ENCODE measurements at regions not wholly inside any gene's neighbourhood (a gene's known extent, or its start where the extent isn't known, plus 50 kb on each side); places are given as distances from the start of the nearest gene placed in this dataset.
A peak's percentile ranks its signal among the peaks of the same experiment; 100 is the strongest.

GRCh38 chr15:47405365-47406162 lies 311.7 kb upstream of the SEMA6D start:
- no peak for TF ChIP-seq CTCF (IDR thresholded peaks at IDR 0.05; ENCODE audit: low read depth, low read length)
- no peak for DNase-seq (ENCODE audit: low read depth in 1 of 2, low spot score in 1 of 2)
- Histone ChIP-seq H3K4me1 (ENCODE audit: low read depth) (peaks cover 40% of the 10 kb centered on the region), H3K27ac (peak overlapping the region; percentile 21), H3K27me3 (no peaks in the 10 kb centered on the region), H3K4me3 (no peak overlapping the region), H3K9me3 (ENCODE audit: low read depth) (no peaks in the 10 kb centered on the region), H3K36me3 (no peaks in the 10 kb centered on the region)

GRCh38 chr15:47407692-47408091 lies 309.6 kb upstream of the SEMA6D start:
- Histone ChIP-seq H3K27me3 (no peaks in the 10 kb centered on the region), H3K4me3 (no peak overlapping the region), H3K36me3 (no peaks in the 10 kb centered on the region), H3K27ac (no peak overlapping the region), H3K9me3 (ENCODE audit: low read depth) (no peaks in the 10 kb centered on the region), H3K4me1 (ENCODE audit: low read depth) (peaks cover 50% of the 10 kb centered on the region)
- no peak for DNase-seq (ENCODE audit: low read depth in 1 of 2, low spot score in 1 of 2)
- TF ChIP-seq CTCF (IDR thresholded peaks at IDR 0.05; ENCODE audit: low read depth, low read length), result no peak

- no peak for TF ChIP-seq CTCF (IDR thresholded peaks at IDR 0.05; ENCODE audit: low read depth, low read length)
- peak in 1 of 2 donors; percentile 62 for DNase-seq (ENCODE audit: low read depth in 1 of 2, low spot score in 1 of 2)
- Histone ChIP-seq H3K27ac (no peak overlapping the region), H3K4me1 (ENCODE audit: low read depth) (peaks cover 53% of the 10 kb centered on the region), H3K9me3 (ENCODE audit: low read depth) (no peaks in the 10 kb centered on the region), H3K27me3 (no peaks in the 10 kb centered on the region), H3K36me3 (no peaks in the 10 kb centered on the region), H3K4me3 (no peak overlapping the region)
These were observed 308.3 kb upstream of the SEMA6D start for GRCh38 chr15:47409038-47409437.

GRCh38 chr15:47409600-47409999 lies 307.7 kb upstream of the SEMA6D start:
- Histone ChIP-seq H3K27me3 (no peaks in the 10 kb centered on the region), H3K9me3 (ENCODE audit: low read depth) (no peaks in the 10 kb centered on the region), H3K4me3 (no peak overlapping the region), H3K4me1 (ENCODE audit: low read depth) (peaks cover 52% of the 10 kb centered on the region), H3K27ac (no peak overlapping the region), H3K36me3 (no peaks in the 10 kb centered on the region)
- peak in 1 of 2 donors; percentile 53 for DNase-seq (ENCODE audit: low read depth in 1 of 2, low spot score in 1 of 2)
- no peak for TF ChIP-seq CTCF (IDR thresholded peaks at IDR 0.05; ENCODE audit: low read depth, low read length)

GRCh38 chr15:47410247-47410646 lies 307.1 kb upstream of the SEMA6D start:
- Histone ChIP-seq H3K4me3 (no peak overlapping the region), H3K9me3 (ENCODE audit: low read depth) (no peaks in the 10 kb centered on the region), H3K27me3 (no peaks in the 10 kb centered on the region), H3K27ac (no peak overlapping the region), H3K36me3 (no peaks in the 10 kb centered on the region), H3K4me1 (ENCODE audit: low read depth) (peaks cover 52% of the 10 kb centered on the region)
- no peak for DNase-seq (ENCODE audit: low read depth in 1 of 2, low spot score in 1 of 2)
- TF ChIP-seq CTCF (IDR thresholded peaks at IDR 0.05; ENCODE audit: low read depth, low read length), result no peak
